ENCODE measurements at regions not wholly inside any gene's neighbourhood (a gene's known extent, or its start where the extent isn't known, plus 50 kb on each side); places are given as distances from the start of the nearest gene placed in this dataset.

DNA sequence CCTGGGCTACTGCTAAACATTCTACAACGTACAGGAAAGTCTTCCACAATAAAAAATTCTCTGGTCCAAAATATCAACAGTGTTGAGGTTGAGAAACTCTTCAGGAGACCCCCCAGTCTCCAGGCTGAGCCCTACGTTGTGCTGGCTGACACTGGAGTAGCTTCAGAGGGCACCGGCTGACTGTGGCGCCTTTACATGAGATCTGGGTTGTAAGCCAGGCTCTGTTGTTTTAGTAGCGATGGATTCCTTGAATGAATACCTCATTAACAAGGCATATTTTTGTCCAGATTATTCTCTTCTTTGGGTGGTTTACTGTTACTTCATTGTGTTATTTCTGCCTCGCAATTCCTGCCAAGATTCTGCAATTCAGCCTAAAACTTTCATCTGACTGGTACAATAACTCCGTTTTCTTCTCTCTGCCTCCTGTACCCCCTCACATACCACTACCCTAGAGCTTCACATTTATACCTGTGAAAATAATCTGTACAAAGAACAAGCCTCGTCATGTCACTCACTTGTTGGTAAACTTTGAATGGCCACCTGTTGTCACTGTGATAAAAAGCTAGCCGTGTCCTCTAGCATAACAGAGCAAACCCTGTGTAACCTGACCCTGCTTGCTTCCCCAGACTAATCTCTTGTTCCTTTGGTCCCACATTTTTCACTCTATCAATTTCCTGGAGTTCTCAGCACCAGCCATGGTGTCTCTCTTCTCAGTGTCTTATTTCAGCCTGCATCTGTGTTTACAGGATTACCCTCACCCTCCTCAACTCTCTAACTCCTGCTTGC lies 1476.1 kb upstream of the TENM3 start:
- ATAC-seq (replicated peaks) (no peak), DNase-seq (no peak)
- H3K4me1 Mint-ChIP-seq (ENCODE audit: low read depth in 2 of 2) = no peaks in the 10 kb centered on the region
- no peak overlapping the region for H3K4me3 Mint-ChIP-seq
- H3K27me3 Mint-ChIP-seq = no peaks in the 10 kb centered on the region
- no peak overlapping the region for H3K27ac Mint-ChIP-seq
- H3K9me3 Mint-ChIP-seq = peaks cover 8 to 11% of the 10 kb centered on the region in 2 donors
- no peaks in the 10 kb centered on the region for H3K36me3 Mint-ChIP-seq (ENCODE audit: insufficient read depth)

GRCh38 chr4:180768610-180769009 lies 1474.6 kb upstream of the TENM3 start:
- H3K4me1 Mint-ChIP-seq (ENCODE audit: low read depth in 2 of 2) = no peaks in the 10 kb centered on the region
- H3K9me3 Mint-ChIP-seq = peaks cover 10 to 18% of the 10 kb centered on the region in 2 donors
- DNase-seq (no peak), ATAC-seq (replicated peaks) (no peak)
- H3K27ac Mint-ChIP-seq = no peak overlapping the region
- H3K4me3 Mint-ChIP-seq = no peak overlapping the region
- no peaks in the 10 kb centered on the region for H3K36me3 Mint-ChIP-seq (ENCODE audit: insufficient read depth)
- no peaks in the 10 kb centered on the region for H3K27me3 Mint-ChIP-seq

DNA sequence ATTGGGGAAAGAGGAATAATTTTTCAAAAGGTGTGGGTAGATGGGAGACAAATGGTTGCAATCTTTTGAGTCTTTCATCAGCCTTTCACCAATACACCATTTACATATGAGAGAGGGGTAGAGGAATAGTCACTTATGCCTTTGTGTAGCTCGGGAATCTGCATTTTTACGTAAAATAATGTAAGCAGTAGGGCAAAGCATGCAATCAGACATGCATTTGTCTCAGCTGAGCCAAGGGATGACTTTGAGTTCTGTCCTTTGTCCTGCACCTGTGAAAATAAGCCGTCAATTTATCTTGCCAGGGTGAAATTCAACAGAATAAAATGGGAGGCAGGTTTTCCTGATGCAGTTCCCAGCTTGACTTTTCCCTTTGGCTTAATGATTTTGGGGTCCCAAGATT lies 1473.4 kb upstream of the TENM3 start:
- no peak for DNase-seq
- H3K27me3 Mint-ChIP-seq = no peaks in the 10 kb centered on the region
- no peaks in the 10 kb centered on the region for H3K36me3 Mint-ChIP-seq (ENCODE audit: insufficient read depth)
- no peak for ATAC-seq (replicated peaks)
- H3K9me3 Mint-ChIP-seq = peaks cover 10 to 18% of the 10 kb centered on the region in 2 donors
- H3K4me3 Mint-ChIP-seq = no peak overlapping the region
- no peak overlapping the region for H3K27ac Mint-ChIP-seq
- H3K4me1 Mint-ChIP-seq (ENCODE audit: low read depth in 2 of 2) = no peaks in the 10 kb centered on the region

- Mint-ChIP-seq H3K36me3 (ENCODE audit: insufficient read depth) (no peaks in the 10 kb centered on the region), H3K27me3 (no peaks in the 10 kb centered on the region), H3K9me3 (peaks cover 10 to 18% of the 10 kb centered on the region in 2 donors), H3K27ac (no peak overlapping the region), H3K4me3 (no peak overlapping the region), H3K4me1 (ENCODE audit: low read depth in 2 of 2) (no peaks in the 10 kb centered on the region)
- ATAC-seq (replicated peaks) (no peak), DNase-seq (no peak)
These were observed 1472.9 kb upstream of the TENM3 start for GRCh38 chr4:180770265-180770664.

DNA sequence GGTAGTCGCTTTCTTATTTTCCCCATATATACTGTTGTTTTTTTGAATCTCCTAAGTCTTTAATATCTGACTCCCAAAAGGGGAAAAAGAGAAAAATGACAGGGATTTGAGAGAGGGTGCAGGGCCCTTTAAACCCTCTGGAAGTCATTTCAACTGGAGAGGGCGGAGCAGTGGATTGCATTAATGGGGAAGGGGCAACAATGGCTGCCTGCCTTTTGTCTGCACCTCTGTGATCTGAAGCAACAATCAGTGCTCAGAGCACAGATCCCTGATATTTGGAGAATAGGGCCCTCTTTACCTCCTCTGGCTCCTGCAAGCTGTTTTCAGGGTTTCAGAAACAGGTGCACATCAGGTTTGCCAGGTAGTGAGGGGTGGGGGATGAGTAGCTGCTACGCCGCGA lies 1458.3 kb upstream of the TENM3 start:
- Mint-ChIP-seq H3K9me3 (peaks cover 0 to 7% of the 10 kb centered on the region in 2 donors), H3K4me1 (ENCODE audit: low read depth in 2 of 2) (no peaks in the 10 kb centered on the region), H3K4me3 (no peak overlapping the region), H3K36me3 (ENCODE audit: insufficient read depth) (no peaks in the 10 kb centered on the region), H3K27me3 (no peaks in the 10 kb centered on the region), H3K27ac (no peak overlapping the region)
- no peak for ATAC-seq (replicated peaks)
- DNase-seq = no peak

GRCh38 chr4:180788729-180789128 lies 1454.5 kb upstream of the TENM3 start:
- H3K9me3 Mint-ChIP-seq = peaks cover 0 to 7% of the 10 kb centered on the region in 2 donors
- no peaks in the 10 kb centered on the region for H3K4me1 Mint-ChIP-seq (ENCODE audit: low read depth in 2 of 2)
- H3K27me3 Mint-ChIP-seq = no peaks in the 10 kb centered on the region
- H3K27ac Mint-ChIP-seq = no peak overlapping the region
- DNase-seq = no peak
- H3K36me3 Mint-ChIP-seq (ENCODE audit: insufficient read depth) = no peaks in the 10 kb centered on the region
- ATAC-seq (replicated peaks) = no peak
- H3K4me3 Mint-ChIP-seq = no peak overlapping the region

GRCh38 chr4:180789929-180790328 lies 1453.3 kb upstream of the TENM3 start:
- H3K27me3 Mint-ChIP-seq = no peaks in the 10 kb centered on the region
- no peaks in the 10 kb centered on the region for H3K36me3 Mint-ChIP-seq (ENCODE audit: insufficient read depth)
- DNase-seq (no peak), ATAC-seq (replicated peaks) (no peak)
- no peaks in the 10 kb centered on the region for H3K4me1 Mint-ChIP-seq (ENCODE audit: low read depth in 2 of 2)
- H3K27ac Mint-ChIP-seq = no peak overlapping the region
- no peak overlapping the region for H3K4me3 Mint-ChIP-seq
- H3K9me3 Mint-ChIP-seq = peaks cover 0 to 4% of the 10 kb centered on the region in 2 donors

GRCh38 chr4:180790471-180790870 lies 1452.7 kb upstream of the TENM3 start:
- no peak for ATAC-seq (replicated peaks)
- no peaks in the 10 kb centered on the region for H3K27me3 Mint-ChIP-seq
- H3K4me1 Mint-ChIP-seq (ENCODE audit: low read depth in 2 of 2) = no peaks in the 10 kb centered on the region
- H3K4me3 Mint-ChIP-seq = no peak overlapping the region
- H3K9me3 Mint-ChIP-seq = peaks cover 0 to 6% of the 10 kb centered on the region in 2 donors
- H3K27ac Mint-ChIP-seq = no peak overlapping the region
- DNase-seq = no peak
- no peaks in the 10 kb centered on the region for H3K36me3 Mint-ChIP-seq (ENCODE audit: insufficient read depth)

DNA sequence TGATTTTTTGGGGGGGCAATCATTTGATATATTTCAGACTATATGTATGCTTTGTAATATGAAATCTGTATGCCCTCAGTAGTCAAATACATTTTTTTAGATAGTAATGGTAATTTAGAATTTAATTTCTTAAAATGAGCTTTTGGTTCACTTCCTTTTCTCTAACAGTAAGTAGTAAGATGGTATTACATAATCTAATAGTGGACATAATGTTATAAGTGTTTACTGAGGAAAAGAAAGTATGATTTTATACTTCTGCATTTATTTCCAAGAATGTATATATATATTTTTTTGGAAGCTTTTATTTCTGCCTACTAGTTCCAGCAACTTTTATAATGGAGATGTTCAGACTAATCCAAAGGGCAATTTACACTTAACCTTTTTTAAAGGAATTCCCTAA lies 1450.7 kb upstream of the TENM3 start:
- H3K9me3 Mint-ChIP-seq = peaks cover 0 to 8% of the 10 kb centered on the region in 2 donors
- no peak overlapping the region for H3K4me3 Mint-ChIP-seq
- no peaks in the 10 kb centered on the region for H3K36me3 Mint-ChIP-seq (ENCODE audit: insufficient read depth)
- no peak overlapping the region for H3K27ac Mint-ChIP-seq
- no peak for DNase-seq
- no peaks in the 10 kb centered on the region for H3K4me1 Mint-ChIP-seq (ENCODE audit: low read depth in 2 of 2)
- no peak for ATAC-seq (replicated peaks)
- no peaks in the 10 kb centered on the region for H3K27me3 Mint-ChIP-seq

DNA sequence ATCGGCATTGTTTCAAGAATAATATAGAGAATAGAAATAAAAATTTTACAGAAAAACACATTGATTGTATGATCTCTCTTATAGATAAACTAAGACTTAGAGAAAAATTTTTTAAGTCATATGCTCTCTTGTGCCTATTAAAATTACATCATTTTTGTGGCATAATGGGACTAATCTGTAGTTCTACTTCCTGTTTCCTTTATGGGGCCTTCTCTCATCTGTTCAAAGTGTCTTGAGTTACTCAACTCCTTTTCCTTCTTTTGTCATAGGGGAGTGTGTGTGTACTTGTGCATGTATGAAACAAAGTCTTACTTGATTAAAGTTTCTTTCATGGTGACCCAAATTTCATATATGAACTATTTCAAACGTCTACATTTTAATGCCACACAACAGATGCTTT lies 1448.9 kb upstream of the TENM3 start:
- no peaks in the 10 kb centered on the region for H3K36me3 Mint-ChIP-seq (ENCODE audit: insufficient read depth)
- H3K27ac Mint-ChIP-seq = no peak overlapping the region
- H3K4me1 Mint-ChIP-seq (ENCODE audit: low read depth in 2 of 2) = no peaks in the 10 kb centered on the region
- DNase-seq (no peak), ATAC-seq (replicated peaks) (no peak)
- no peak overlapping the region for H3K4me3 Mint-ChIP-seq
- no peaks in the 10 kb centered on the region for H3K27me3 Mint-ChIP-seq
- H3K9me3 Mint-ChIP-seq = peaks cover 0 to 4% of the 10 kb centered on the region in 2 donors

GRCh38 chr4:180798036-180798577 lies 1445.1 kb upstream of the TENM3 start:
- Mint-ChIP-seq H3K36me3 (ENCODE audit: insufficient read depth) (no peaks in the 10 kb centered on the region), H3K27ac (no peak overlapping the region), H3K4me3 (no peak overlapping the region), H3K4me1 (ENCODE audit: low read depth in 2 of 2) (no peaks in the 10 kb centered on the region), H3K27me3 (no peaks in the 10 kb centered on the region), H3K9me3 (peaks cover 2 to 7% of the 10 kb centered on the region in 2 donors)
- DNase-seq (no peak), ATAC-seq (replicated peaks) (no peak)

DNA sequence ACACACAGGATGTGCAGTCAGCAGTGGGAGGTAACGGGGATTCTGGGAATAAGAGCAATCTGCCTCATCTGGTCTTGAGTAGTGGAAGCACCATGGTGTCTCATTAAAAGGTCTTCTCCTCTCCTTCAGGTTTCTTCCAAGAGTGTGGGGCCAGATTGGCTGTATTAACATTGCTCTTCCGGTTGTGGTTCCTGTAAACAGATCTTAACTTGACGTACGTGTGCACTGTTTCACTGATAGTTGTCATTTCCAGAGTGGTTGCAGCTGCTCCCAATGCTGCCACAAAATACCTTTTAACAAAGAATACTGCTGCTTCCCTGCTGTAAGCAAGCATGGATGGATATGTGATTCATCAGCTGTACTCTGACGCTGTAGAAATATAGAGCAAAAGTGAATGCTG lies 1443.4 kb upstream of the TENM3 start:
- H3K4me3 Mint-ChIP-seq = no peak overlapping the region
- no peaks in the 10 kb centered on the region for H3K4me1 Mint-ChIP-seq (ENCODE audit: low read depth in 2 of 2)
- peaks cover 7% of the 10 kb centered on the region in 2 donors for H3K9me3 Mint-ChIP-seq
- H3K36me3 Mint-ChIP-seq (ENCODE audit: insufficient read depth) = no peaks in the 10 kb centered on the region
- ATAC-seq (replicated peaks) (no peak), DNase-seq (no peak)
- no peaks in the 10 kb centered on the region for H3K27me3 Mint-ChIP-seq
- H3K27ac Mint-ChIP-seq = no peak overlapping the region

GRCh38 chr4:180805101-180805500 lies 1438.1 kb upstream of the TENM3 start:
- Mint-ChIP-seq H3K9me3 (peaks cover 6 to 7% of the 10 kb centered on the region in 2 donors), H3K27ac (no peak overlapping the region), H3K4me3 (no peak overlapping the region), H3K4me1 (ENCODE audit: low read depth in 2 of 2) (no peaks in the 10 kb centered on the region), H3K36me3 (ENCODE audit: insufficient read depth) (no peaks in the 10 kb centered on the region), H3K27me3 (no peaks in the 10 kb centered on the region)
- no peak for DNase-seq
- ATAC-seq (replicated peaks) = no peak

- no peaks in the 10 kb centered on the region for H3K36me3 Mint-ChIP-seq (ENCODE audit: insufficient read depth)
- H3K27me3 Mint-ChIP-seq = no peaks in the 10 kb centered on the region
- peaks cover 0 to 8% of the 10 kb centered on the region in 2 donors for H3K9me3 Mint-ChIP-seq
- ATAC-seq (replicated peaks) (no peak), DNase-seq (no peak)
- no peak overlapping the region for H3K27ac Mint-ChIP-seq
- no peaks in the 10 kb centered on the region for H3K4me1 Mint-ChIP-seq (ENCODE audit: low read depth in 2 of 2)
- no peak overlapping the region for H3K4me3 Mint-ChIP-seq
These were observed 1434.3 kb upstream of the TENM3 start for GRCh38 chr4:180808862-180809261.

Data from effector memory CD8-positive, alpha-beta T cell (primary cell).